HL-60 (cell line): ENCODE measurements at regions not wholly inside any gene's neighbourhood (a gene's known extent, or its start where the extent isn't known, plus 50 kb on each side); places are given as distances from the start of the nearest gene placed in this dataset.

Experiments used
- DNase-seq, 2 experiments: peaks; one replicate each; pipeline ENCODE4 v3.0.0-alpha.2; 2010 to 2020; ENCODE audit warnings: low read depth in 1 of 2, low spot score in 1 of 2
- H3K27ac ChIP-seq: fragments of 250-450 bp; sonication (Bioruptor Pico); replicated peaks from 2 replicates; pipeline ENCODE4 v1.5.1; 2020; ENCODE audit warnings: mild to moderate bottlenecking, moderate library complexity
- H3K27me3 ChIP-seq: fragments of 250-450 bp; sonication (Bioruptor Pico); 2 replicates; pipeline ENCODE4 v1.5.1; 2021; ENCODE audit warnings: mild to moderate bottlenecking, moderate library complexity; ENCODE audit not compliant: insufficient read depth, poor library complexity, severe bottlenecking
- H3K4me3 ChIP-seq: replicated peaks from 2 replicates; pipeline ENCODE4 v1.5.1; 2011; ENCODE audit warnings: mild to moderate bottlenecking, control low read depth, low read length; ENCODE audit not compliant: insufficient read depth
- CTCF ChIP-seq: IDR thresholded peaks from one replicate; pipeline ENCODE4 v1.5.1; 2011; ENCODE audit warnings: low read length, control low read depth, inconsistent platforms; ENCODE audit not compliant: insufficient read depth
- GABPA ChIP-seq: IDR thresholded peaks from 2 replicates; pipeline ENCODE4 v1.6.1; 2012; ENCODE audit warnings: low read depth
- POLR2AphosphoS5 ChIP-seq: IDR thresholded peaks from 2 replicates; pipeline ENCODE4 v1.6.1; 2012; ENCODE audit warnings: low read depth
- REST ChIP-seq: IDR thresholded peaks from 2 replicates; pipeline ENCODE4 v1.6.1; 2012; ENCODE audit warnings: low read depth; ENCODE audit not compliant: insufficient replicate concordance
- SPI1 ChIP-seq: IDR thresholded peaks from 2 replicates; pipeline ENCODE4 v1.6.1; 2012; ENCODE audit warnings: low read depth, mild to moderate bottlenecking, borderline replicate concordance

- DNase-seq = no peak
- no peaks in the 10 kb centered on the region for H3K27me3 ChIP-seq
- H3K27ac ChIP-seq = no peak overlapping the region
- TF ChIP-seq POLR2AphosphoS5 = no peak
- no peak for TF ChIP-seq SPI1
- no peak for TF ChIP-seq CTCF
- no peak for TF ChIP-seq GABPA
- TF ChIP-seq REST = no peak
- H3K4me3 ChIP-seq = no peak overlapping the region
Observed at GRCh38 chr6:158903801-158904200, 84.6 kb upstream of the EZR start.

GRCh38 chr6:158900663-158901312 is 81.6 kb upstream of the EZR start:
- no peak overlapping the region for H3K27ac ChIP-seq
- H3K27me3 ChIP-seq = no peaks in the 10 kb centered on the region
- TF ChIP-seq GABPA (no peak), POLR2AphosphoS5 (no peak), CTCF (no peak), REST (no peak), SPI1 (no peak)
- H3K4me3 ChIP-seq = no peak overlapping the region
- no peak for DNase-seq

GRCh38 chr6:158897236-158897635 is 78.1 kb upstream of the EZR start:
- H3K27ac ChIP-seq = no peak overlapping the region
- DNase-seq = no peak
- no peak overlapping the region for H3K4me3 ChIP-seq
- TF ChIP-seq POLR2AphosphoS5 = no peak
- no peak for TF ChIP-seq CTCF
- no peak for TF ChIP-seq SPI1
- TF ChIP-seq GABPA = no peak
- no peak for TF ChIP-seq REST
- no peaks in the 10 kb centered on the region for H3K27me3 ChIP-seq
